ENCODE measurements at regions not wholly inside any gene's neighbourhood (a gene's known extent, or its start where the extent isn't known, plus 50 kb on each side); places are given as distances from the start of the nearest gene placed in this dataset.

DNA sequence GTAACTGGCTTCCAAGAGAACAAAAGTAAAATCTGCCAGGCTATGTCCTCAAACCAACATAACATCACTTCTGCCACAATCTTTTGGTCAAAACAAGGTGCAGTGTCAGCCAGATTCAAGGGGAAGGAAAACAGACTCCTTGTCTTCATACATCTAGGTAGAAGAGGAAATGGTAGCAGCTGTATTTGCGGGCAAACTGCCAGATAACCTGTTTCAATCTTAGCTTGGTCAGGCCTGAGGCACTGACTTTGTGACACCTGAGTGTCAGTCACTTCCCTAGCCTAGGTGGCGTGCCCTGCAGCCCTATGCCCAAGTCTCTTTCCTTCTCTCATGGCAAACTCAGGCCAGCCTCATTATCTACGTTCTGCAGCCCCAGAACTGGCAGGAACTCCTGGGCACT, 146.2 kb upstream of the JADE1 start:
- DNase-seq (ENCODE audit: low read depth) (no peak), FAIRE-seq (peak; percentile 18)
- no peak overlapping the region for H3K4me3 ChIP-seq (ENCODE audit: low read depth, low read length)

DNA sequence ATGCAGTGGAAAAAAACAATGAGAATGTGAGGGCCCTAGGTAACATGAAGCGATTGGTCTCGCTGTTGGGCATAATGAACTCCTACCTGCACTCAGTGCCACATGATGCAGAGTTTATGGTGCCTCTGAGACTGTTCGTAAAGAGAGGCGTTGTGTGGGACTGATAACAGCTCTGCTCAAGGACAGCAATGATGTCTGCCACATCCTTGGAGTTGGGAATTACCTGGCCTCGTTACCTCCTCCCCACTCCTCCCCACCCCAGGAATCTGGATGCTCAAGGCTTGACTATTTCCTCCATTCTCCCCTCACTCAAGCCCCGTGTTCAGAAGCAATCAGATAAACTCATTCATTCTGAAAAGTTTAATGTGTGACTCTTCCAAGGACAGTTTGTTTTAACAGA, 148.0 kb upstream of the JADE1 start:
- Histone ChIP-seq H3K4me3 (ENCODE audit: low read depth, low read length) (no peak overlapping the region), H3K36me3 (ENCODE audit: control insufficient read depth, insufficient read depth, low read length) (no peaks in the 10 kb centered on the region), H3K27me3 (ENCODE audit: control insufficient read depth, insufficient read depth, low read length) (no peaks in the 10 kb centered on the region)
- peak; percentile 83 for FAIRE-seq
- DNase-seq (ENCODE audit: low read depth), result no peak
- TF ChIP-seq, protein P1, sequence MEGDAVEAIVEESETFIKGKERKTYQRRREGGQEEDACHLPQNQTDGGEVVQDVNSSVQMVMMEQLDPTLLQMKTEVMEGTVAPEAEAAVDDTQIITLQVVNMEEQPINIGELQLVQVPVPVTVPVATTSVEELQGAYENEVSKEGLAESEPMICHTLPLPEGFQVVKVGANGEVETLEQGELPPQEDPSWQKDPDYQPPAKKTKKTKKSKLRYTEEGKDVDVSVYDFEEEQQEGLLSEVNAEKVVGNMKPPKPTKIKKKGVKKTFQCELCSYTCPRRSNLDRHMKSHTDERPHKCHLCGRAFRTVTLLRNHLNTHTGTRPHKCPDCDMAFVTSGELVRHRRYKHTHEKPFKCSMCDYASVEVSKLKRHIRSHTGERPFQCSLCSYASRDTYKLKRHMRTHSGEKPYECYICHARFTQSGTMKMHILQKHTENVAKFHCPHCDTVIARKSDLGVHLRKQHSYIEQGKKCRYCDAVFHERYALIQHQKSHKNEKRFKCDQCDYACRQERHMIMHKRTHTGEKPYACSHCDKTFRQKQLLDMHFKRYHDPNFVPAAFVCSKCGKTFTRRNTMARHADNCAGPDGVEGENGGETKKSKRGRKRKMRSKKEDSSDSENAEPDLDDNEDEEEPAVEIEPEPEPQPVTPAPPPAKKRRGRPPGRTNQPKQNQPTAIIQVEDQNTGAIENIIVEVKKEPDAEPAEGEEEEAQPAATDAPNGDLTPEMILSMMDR (IDR thresholded peaks at IDR 0.05; ENCODE audit: insufficient read depth, low read length, severe bottlenecking), result no peak

More for the DNA sequence above, 146.2 kb upstream of the JADE1 start:
- Histone ChIP-seq H3K36me3 (ENCODE audit: control insufficient read depth, insufficient read depth, low read length) (no peaks in the 10 kb centered on the region), H3K27me3 (ENCODE audit: control insufficient read depth, insufficient read depth, low read length) (no peaks in the 10 kb centered on the region)
- TF ChIP-seq, protein P1 (IDR thresholded peaks at IDR 0.05; ENCODE audit: insufficient read depth, low read length, severe bottlenecking), result no peak

DNA sequence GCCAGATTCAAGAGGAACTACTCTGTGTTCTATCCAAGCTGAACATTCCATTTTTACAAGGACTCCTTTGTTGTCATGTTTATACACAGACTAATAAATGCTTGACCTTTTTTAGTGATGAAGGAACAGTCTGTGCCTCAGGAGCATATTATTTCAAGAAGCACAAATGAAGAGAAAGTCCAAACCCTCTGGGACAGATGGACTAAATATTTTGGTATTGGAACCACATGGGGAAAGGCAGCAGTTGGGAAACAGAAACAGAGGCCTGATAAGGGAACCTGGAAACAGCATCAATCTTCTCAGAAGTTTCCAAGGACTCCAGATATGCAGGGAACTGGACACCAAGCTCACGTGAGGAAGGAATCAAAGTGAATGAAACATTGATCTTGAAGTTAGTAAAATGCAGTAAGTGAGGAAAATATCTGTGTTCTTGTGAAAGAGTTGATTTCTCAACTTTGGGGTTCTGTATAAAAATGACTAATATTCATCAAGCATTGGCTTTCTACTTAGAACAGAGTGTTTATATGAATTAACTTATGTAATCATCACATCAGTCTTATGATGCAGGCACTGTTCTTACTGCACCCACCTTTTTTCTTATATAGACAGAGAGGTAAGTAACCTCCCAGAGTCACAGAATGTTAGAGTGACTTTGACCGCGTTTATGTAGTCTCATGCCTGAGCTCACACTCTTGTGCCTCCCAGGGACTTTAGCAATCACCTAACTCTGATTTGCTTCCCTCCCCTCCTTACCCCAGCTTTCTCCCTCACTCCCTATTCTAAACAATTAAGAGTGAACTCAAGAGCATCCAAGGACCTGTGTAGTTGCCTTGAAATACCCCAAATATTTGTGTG, 148.9 kb upstream of the JADE1 start:
- FAIRE-seq (no peak), DNase-seq (ENCODE audit: low read depth) (no peak)
- TF ChIP-seq, protein P1 (IDR thresholded peaks at IDR 0.05; ENCODE audit: insufficient read depth, low read length, severe bottlenecking), result no peak
- Histone ChIP-seq H3K36me3 (ENCODE audit: control insufficient read depth, insufficient read depth, low read length) (no peaks in the 10 kb centered on the region), H3K27me3 (ENCODE audit: control insufficient read depth, insufficient read depth, low read length) (no peaks in the 10 kb centered on the region), H3K4me3 (ENCODE audit: low read depth, low read length) (no peak overlapping the region)

DNA sequence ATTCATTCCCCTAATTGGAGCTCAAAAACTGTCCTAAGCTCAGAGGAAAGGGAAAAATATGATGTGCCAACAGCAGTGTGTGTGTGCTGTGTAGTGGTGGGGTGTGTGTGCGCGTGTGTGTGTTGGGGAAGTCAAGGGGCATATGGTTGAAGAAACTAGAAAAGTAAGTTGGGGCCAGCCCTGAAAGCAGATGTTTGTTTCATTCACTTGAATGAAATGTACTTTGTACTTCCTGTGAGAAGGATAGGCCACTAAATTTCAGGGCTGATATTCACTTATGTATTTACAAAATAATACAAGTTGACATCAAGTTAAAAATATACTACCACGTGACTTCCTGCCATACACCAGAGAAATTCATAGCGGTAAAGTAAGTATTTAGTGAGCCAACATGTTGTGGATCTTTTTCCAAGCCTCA, 151.3 kb upstream of the JADE1 start:
- H3K4me3 ChIP-seq (ENCODE audit: low read depth, low read length), result no peak overlapping the region
- H3K27me3 ChIP-seq (ENCODE audit: control insufficient read depth, insufficient read depth, low read length), result no peaks in the 10 kb centered on the region
- no peak for DNase-seq (ENCODE audit: low read depth)
- H3K36me3 ChIP-seq (ENCODE audit: control insufficient read depth, insufficient read depth, low read length), result no peaks in the 10 kb centered on the region
- FAIRE-seq, result no peak
- TF ChIP-seq, protein P1 (IDR thresholded peaks at IDR 0.05; ENCODE audit: insufficient read depth, low read length, severe bottlenecking), result no peak

DNA sequence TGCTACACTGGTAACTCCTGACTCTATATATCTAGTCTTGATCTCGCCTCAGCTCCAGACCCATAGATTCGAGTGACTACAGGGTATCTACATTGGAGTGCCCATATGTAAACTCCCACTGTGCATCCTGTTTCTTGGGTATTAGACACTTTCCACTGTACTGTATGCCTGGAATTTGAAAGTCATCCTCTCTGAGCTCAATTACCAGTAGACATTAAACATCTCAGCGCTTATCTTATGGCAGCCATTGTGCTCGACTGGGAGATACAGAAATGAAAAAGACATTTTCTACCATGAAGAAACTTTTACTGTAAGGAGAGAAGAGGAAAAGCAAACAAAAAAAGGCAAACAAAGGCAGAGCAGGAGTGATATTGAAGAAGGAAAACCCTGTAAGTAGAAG, 151.9 kb upstream of the JADE1 start:
- no peak overlapping the region for H3K4me3 ChIP-seq (ENCODE audit: low read depth, low read length)
- no peaks in the 10 kb centered on the region for H3K36me3 ChIP-seq (ENCODE audit: control insufficient read depth, insufficient read depth, low read length)
- FAIRE-seq, result no peak
- TF ChIP-seq, protein P1 (IDR thresholded peaks at IDR 0.05; ENCODE audit: insufficient read depth, low read length, severe bottlenecking), result no peak
- H3K27me3 ChIP-seq (ENCODE audit: control insufficient read depth, insufficient read depth, low read length), result no peaks in the 10 kb centered on the region
- DNase-seq (ENCODE audit: low read depth), result no peak

All from bronchial epithelial cell (primary cell).